GM12892 (cell line): ENCODE measurements at regions not wholly inside any gene's neighbourhood (a gene's known extent, or its start where the extent isn't known, plus 50 kb on each side); places are given as distances from the start of the nearest gene placed in this dataset.

Experiments used
- POLR2A ChIP-seq: IDR thresholded peaks from 2 replicates; pipeline ENCODE4 v1.6.1; 2011; ENCODE audit warnings: low read depth, low read length, control low read depth
- POLR2AphosphoS5 ChIP-seq: IDR thresholded peaks from 2 replicates; pipeline ENCODE4 v1.6.1; 2011; ENCODE audit warnings: low read depth, low read length, control low read depth
- TAF1 ChIP-seq: IDR thresholded peaks from 2 replicates; pipeline ENCODE4 v1.6.1; 2011; ENCODE audit warnings: low read depth, mild to moderate bottlenecking, control low read depth, low read length, borderline replicate concordance

- TF ChIP-seq POLR2AphosphoS5: no peak
- no peak for TF ChIP-seq POLR2A
- TF ChIP-seq TAF1: no peak
These were observed 364.9 kb upstream of the CADM1 start for GRCh38 chr11:115869131-115869530.
